IMR-90 (cell line): ENCODE measurements at regions not wholly inside any gene's neighbourhood (a gene's known extent, or its start where the extent isn't known, plus 50 kb on each side); places are given as distances from the start of the nearest gene placed in this dataset.
"Not testable (repeated sequence)": the region's sequence is repeated elsewhere in the genome, so short reads cannot be mapped to it uniquely, and the experiment has no call there.

Source experiments
- ATAC-seq: fragments of 200-7000 bp; cut with Tn5 transposase; 2 replicates; pipeline ENCODE4 v1.9.1; 2020; ENCODE audit warnings: low read depth, mild to moderate bottlenecking, moderate library complexity
- BruUV-seq: library from RNA; stranded (reverse); fragments of 400-500 nt; replicated peaks from 2 replicates; lab custom pipeline; 2021; lab: Mats Ljungman, UMichigan
- CTCF ChIA-PET: fragments of 300-600 bp; formaldehyde crosslinking; extraction: SDS; loops from one replicate; lab custom pipeline; 2021; ENCODE audit warnings: antibody characterized with exemption; lab: Yijun Ruan, JAX
- POLR2A ChIA-PET: fragments of 300-600 bp; sonication (Branson Sonifier 250); formaldehyde crosslinking; loops from one replicate; lab custom pipeline; 2022; ENCODE audit warnings: antibody characterized with exemption; ENCODE audit not compliant: unreplicated experiment; lab: Charles Lee
- DNase-seq: peaks from one replicate; pipeline ENCODE4 v3.0.0; 2013
- H2AFZ ChIP-seq: replicated peaks from 2 replicates; pipeline ENCODE3; 2013; ENCODE audit warnings: low read length, mild to moderate bottlenecking; ENCODE audit not compliant: poor library complexity
- H2AK5ac ChIP-seq: 2 replicates; pipeline ENCODE4 v1.6.1; 2013; ENCODE audit warnings: low read depth, low read length, inconsistent platforms
- H2AK9ac ChIP-seq: replicated peaks from 2 replicates; pipeline ENCODE3; 2013; ENCODE audit warnings: mild to moderate bottlenecking, low read depth, low read length, moderate library complexity; ENCODE audit not compliant: poor library complexity
- H2BK120ac ChIP-seq: 2 replicates; pipeline ENCODE4 v1.6.1; 2013; ENCODE audit warnings: low read depth, low read length, inconsistent platforms
- H2BK15ac ChIP-seq: 3 replicates; pipeline ENCODE4 v1.6.1; 2013; ENCODE audit warnings: low read depth, low read length, inconsistent platforms
- H2BK20ac ChIP-seq: 2 replicates; pipeline ENCODE4 v1.6.1; 2013; ENCODE audit warnings: low read depth, mild to moderate bottlenecking, inconsistent platforms, low read length, moderate library complexity
- H2BK5ac ChIP-seq: 2 replicates; pipeline ENCODE4 v1.6.1; 2013; ENCODE audit warnings: mild to moderate bottlenecking, low read depth, low read length, inconsistent platforms; ENCODE audit not compliant: poor library complexity, severe bottlenecking
- H3K14ac ChIP-seq: replicated peaks from 2 replicates; pipeline ENCODE4 v1.6.1; 2013; ENCODE audit warnings: low read depth, low read length, inconsistent platforms
- H3K18ac ChIP-seq: 2 replicates; pipeline ENCODE4 v1.6.1; 2013; ENCODE audit warnings: low read depth, low read length, control low read depth
- H3K23ac ChIP-seq: 2 replicates; pipeline ENCODE4 v1.6.1; 2013; ENCODE audit warnings: low read depth, low read length, inconsistent platforms
- H3K27ac ChIP-seq: 2 replicates; pipeline ENCODE4 v1.5.1; 2013; ENCODE audit warnings: mild to moderate bottlenecking, control low read depth, low read length; ENCODE audit not compliant: insufficient read depth
- H3K27me3 ChIP-seq: 2 replicates; pipeline ENCODE4 v1.6.1; 2013; ENCODE audit warnings: low read length; ENCODE audit not compliant: control insufficient read depth, insufficient read depth
- H3K36me3 ChIP-seq: 2 replicates; pipeline ENCODE4 v1.6.1; 2013; ENCODE audit warnings: low read length, mixed read lengths; ENCODE audit not compliant: control insufficient read depth, insufficient read depth
- H3K4ac ChIP-seq: 2 replicates; pipeline ENCODE4 v1.6.1; 2013; ENCODE audit warnings: low read depth, low read length, inconsistent platforms
- H3K4me1 ChIP-seq: 2 replicates; pipeline ENCODE4 v1.6.1; 2013; ENCODE audit warnings: low read length, mixed read lengths; ENCODE audit not compliant: control insufficient read depth, insufficient read depth
- H3K4me2 ChIP-seq: 2 replicates; pipeline ENCODE4 v1.6.1; 2013; ENCODE audit warnings: low read depth, mild to moderate bottlenecking, control low read depth, low read length, moderate library complexity
- H3K4me3 ChIP-seq: 2 replicates; pipeline ENCODE4 v1.5.1; 2013; ENCODE audit warnings: low read depth, mild to moderate bottlenecking, control low read depth, low read length, moderate library complexity; ENCODE audit not compliant: insufficient read depth
- H3K56ac ChIP-seq: 2 replicates; pipeline ENCODE4 v1.6.1; 2013; ENCODE audit warnings: low read length, inconsistent platforms; ENCODE audit not compliant: insufficient read depth; ENCODE audit errors: extremely low read depth
- H3K79me1 ChIP-seq, 2 experiments: 2 replicates each; pipeline ENCODE4 v1.6.1; 2013; ENCODE audit warnings: low read length in 2 of 2, inconsistent platforms in 1 of 2, low read depth in 1 of 2
- H3K9ac ChIP-seq: 2 replicates; pipeline ENCODE4 v1.6.1; 2013; ENCODE audit warnings: low read depth, low read length, control low read depth
- H3K9me1 ChIP-seq: 2 replicates; pipeline ENCODE4 v1.6.1; 2013; ENCODE audit warnings: low read length, inconsistent platforms; ENCODE audit not compliant: insufficient read depth
- H3K9me3 ChIP-seq: 2 replicates; pipeline ENCODE4 v1.6.1; 2013; ENCODE audit warnings: low read length; ENCODE audit not compliant: control insufficient read depth, insufficient read depth
- H4K20me1 ChIP-seq: 2 replicates; pipeline ENCODE4 v1.6.1; 2013; ENCODE audit warnings: low read length, inconsistent platforms; ENCODE audit not compliant: insufficient read depth
- H4K5ac ChIP-seq: 2 replicates; pipeline ENCODE4 v1.6.1; 2013; ENCODE audit warnings: mild to moderate bottlenecking, low read depth, low read length, control low read depth
- H4K8ac ChIP-seq, 2 experiments: 2 replicates each; pipeline ENCODE4 v1.6.1; 2013; ENCODE audit warnings: low read depth in 2 of 2, low read length in 2 of 2, control low read depth in 1 of 2, inconsistent platforms in 1 of 2
- H4K91ac ChIP-seq: 2 replicates; pipeline ENCODE4 v1.6.1; 2013; ENCODE audit warnings: low read depth, low read length, inconsistent platforms; ENCODE audit not compliant: insufficient read depth
- WGBS, 2 experiments: methylation state at CpG; one replicate each; pipeline versions ENCODE4 v1.1.5 to v1.1.7; 2013; ENCODE audit warnings: missing lambda C conversion rate in 2 of 2; ENCODE audit not compliant: insufficient read length in 1 of 2; ENCODE audit errors: extremely low coverage in 2 of 2; 5-methylcytosine and 5-hydroxymethylcytosine counted together
- dilution Hi-C: fragments of 300-500 bp; cut with HindIII; formaldehyde crosslinking; loops from one replicate; pipeline ENCODE4 v1.14.3; 2018; ENCODE audit warnings: low sequenced_read_pairs; ENCODE audit not compliant: unreplicated experiment
- in situ Hi-C: fragments of 300-500 bp; cut with MboI; formaldehyde crosslinking; loops from 3 replicates; pipeline ENCODE4 v1.14.3; 2019; ENCODE audit warnings: low sequenced_read_pairs, inconsistent platforms, mixed read lengths
- intact Hi-C: fragments of 100-400 bp; cut with micrococcal nuclease; formaldehyde crosslinking; loops from 2 replicates; pipeline ENCODE4 v1.10.0; 2022

GRCh38 chr15:24271496-24272244, 403.9 kb upstream of the NPAP1 start:
- POLR2A ChIA-PET, H3K4me2 ChIP-seq, intact Hi-C loops, H3K36me3 ChIP-seq, H2BK5ac ChIP-seq, in situ Hi-C loops, H3K23ac ChIP-seq, H2BK15ac ChIP-seq, H3K27me3 ChIP-seq, H3K14ac ChIP-seq, H3K9ac ChIP-seq, H4K8ac ChIP-seq, DNase-seq, H3K9me3 ChIP-seq, H2BK20ac ChIP-seq, CTCF ChIA-PET, H3K4me1 ChIP-seq, dilution Hi-C loops, H3K27ac ChIP-seq, H3K4me3 ChIP-seq, ATAC-seq, H4K20me1 ChIP-seq, H3K4ac ChIP-seq, H2AK9ac ChIP-seq, H4K91ac ChIP-seq, H3K79me1 ChIP-seq, H3K56ac ChIP-seq, H3K9me1 ChIP-seq, H4K5ac ChIP-seq, BruUV-seq, H3K18ac ChIP-seq, H2AK5ac ChIP-seq, H2AFZ ChIP-seq, H2BK120ac ChIP-seq: not testable (repeated sequence)
- WGBS, 2 experiments: no CpG with 5 or more reads among the region's 5 CpGs
